ENCODE measurements at regions not wholly inside any gene's neighbourhood (a gene's known extent, or its start where the extent isn't known, plus 50 kb on each side); places are given as distances from the start of the nearest gene placed in this dataset.
"Not testable (repeated sequence)": the region's sequence is repeated elsewhere in the genome, so short reads cannot be mapped to it uniquely, and the experiment has no call there.

- in situ Hi-C loops (cut with MboI; ENCODE audit: low sequenced_read_pairs) (loop anchor here (5.0 kb wide), 1 partner anchor 689 kb away; no protein-coding TSS in a partner anchor), intact Hi-C loops (cut with micrococcal nuclease) (no loop called here), dilution Hi-C loops (cut with HindIII; ENCODE audit: low sequenced_read_pairs, unreplicated experiment) (no loop called here)
- TF ChIP-seq FOS (IDR thresholded peaks at IDR 0.05; ENCODE audit: low read depth, low read length) = no peak
- no peak for TF ChIP-seq BHLHE40 (IDR thresholded peaks at IDR 0.05; ENCODE audit: low read depth, low read length)
- no peak for TF ChIP-seq SMC3 (IDR thresholded peaks at IDR 0.05; ENCODE audit: low read depth, low read length)
- TF ChIP-seq RCOR1 (IDR thresholded peaks at IDR 0.05; ENCODE audit: insufficient replicate concordance, low read length) = no peak
- Histone ChIP-seq H2BK120ac (ENCODE audit: low read depth, low read length) (no peak overlapping the region), H3K36me3 (ENCODE audit: control insufficient read depth, insufficient read depth, low read length) (no peaks in the 10 kb centered on the region), H3K4ac (ENCODE audit: low read depth, low read length) (no peak overlapping the region), H2BK20ac (ENCODE audit: low read depth, low read length) (no peak overlapping the region), H4K8ac (ENCODE audit: low read depth in 2 of 2, low read length in 2 of 2) (no peak overlapping the region), H2AFZ (replicated peaks; ENCODE audit: low read length, poor library complexity) (no peak overlapping the region), H3K79me1 (ENCODE audit: low read depth in 1 of 2, low read length in 2 of 2) (no peaks in the 10 kb centered on the region), H4K20me1 (ENCODE audit: insufficient read depth, low read length) (no peaks in the 10 kb centered on the region), H3K9ac (ENCODE audit: low read depth, low read length) (no peak overlapping the region), H2AK5ac (ENCODE audit: low read depth, low read length) (no peak overlapping the region), H3K23ac (ENCODE audit: low read depth, low read length) (no peak overlapping the region), H3K27me3 (ENCODE audit: control insufficient read depth, insufficient read depth, low read length) (no peaks in the 10 kb centered on the region), H3K56ac (ENCODE audit: extremely low read depth, insufficient read depth, low read length) (no peak overlapping the region), H2BK15ac (ENCODE audit: low read depth, low read length) (no peak overlapping the region), H3K4me2 (ENCODE audit: low read depth, low read length) (no peak overlapping the region), H3K9me1 (ENCODE audit: insufficient read depth, low read length) (no peaks in the 10 kb centered on the region), H3K27ac (ENCODE audit: insufficient read depth, low read length) (no peak overlapping the region), H3K4me1 (ENCODE audit: control insufficient read depth, insufficient read depth, low read length) (no peaks in the 10 kb centered on the region), H3K4me3 (ENCODE audit: insufficient read depth, low read depth, low read length) (no peak overlapping the region), H3K18ac (ENCODE audit: low read depth, low read length) (no peak overlapping the region), H3K9me3 (ENCODE audit: control insufficient read depth, insufficient read depth, low read length) (no peaks in the 10 kb centered on the region), H4K5ac (ENCODE audit: low read depth, low read length) (no peak overlapping the region), H3K14ac (replicated peaks; ENCODE audit: low read depth, low read length) (no peak overlapping the region), H2BK5ac (ENCODE audit: low read depth, low read length, poor library complexity, severe bottlenecking) (no peak overlapping the region), H2AK9ac (replicated peaks; ENCODE audit: low read depth, low read length, poor library complexity) (no peak overlapping the region), H4K91ac (ENCODE audit: insufficient read depth, low read depth, low read length) (no peak overlapping the region)
- CTCF ChIA-PET = no interaction called here
- no TSS peak for BruUV-seq (replicated peaks)
- ATAC-seq (ENCODE audit: low read depth) (no peak), DNase-seq (no peak)
- no CpG with 5 or more reads among the region's 2 CpGs for WGBS, 2 experiments (ENCODE audit: extremely low coverage in 2 of 2, insufficient read length in 1 of 2)
- POLR2A ChIA-PET (ENCODE audit: unreplicated experiment) = no interaction called here
Measured at GRCh38 chr10:26628395-26628794, 69.1 kb upstream of the PDSS1 start.

GRCh38 chr10:26632171-26632570, 65.3 kb upstream of the PDSS1 start:
- H4K91ac ChIP-seq (ENCODE audit: insufficient read depth, low read depth, low read length); POLR2A ChIA-PET (ENCODE audit: unreplicated experiment); H3K4me3 ChIP-seq (ENCODE audit: insufficient read depth, low read depth, low read length); H3K23ac ChIP-seq (ENCODE audit: low read depth, low read length); H3K56ac ChIP-seq (ENCODE audit: extremely low read depth, insufficient read depth, low read length); intact Hi-C loops (cut with micrococcal nuclease); H3K4me2 ChIP-seq (ENCODE audit: low read depth, low read length); H2BK120ac ChIP-seq (ENCODE audit: low read depth, low read length); CTCF ChIA-PET; H3K4me1 ChIP-seq (ENCODE audit: control insufficient read depth, insufficient read depth, low read length); H3K27ac ChIP-seq (ENCODE audit: insufficient read depth, low read length); H2BK15ac ChIP-seq (ENCODE audit: low read depth, low read length); H4K20me1 ChIP-seq (ENCODE audit: insufficient read depth, low read length); DNase-seq; H3K14ac ChIP-seq (replicated peaks; ENCODE audit: low read depth, low read length); BruUV-seq (replicated peaks); H2AK5ac ChIP-seq (ENCODE audit: low read depth, low read length); H2AK9ac ChIP-seq (replicated peaks; ENCODE audit: low read depth, low read length, poor library complexity); H3K18ac ChIP-seq (ENCODE audit: low read depth, low read length); H4K5ac ChIP-seq (ENCODE audit: low read depth, low read length); H3K9ac ChIP-seq (ENCODE audit: low read depth, low read length); H2BK5ac ChIP-seq (ENCODE audit: low read depth, low read length, poor library complexity, severe bottlenecking); H3K79me1 ChIP-seq (ENCODE audit: low read depth in 1 of 2, low read length in 2 of 2); H3K4ac ChIP-seq (ENCODE audit: low read depth, low read length); H3K9me3 ChIP-seq (ENCODE audit: control insufficient read depth, insufficient read depth, low read length); in situ Hi-C loops (cut with MboI; ENCODE audit: low sequenced_read_pairs); H3K27me3 ChIP-seq (ENCODE audit: control insufficient read depth, insufficient read depth, low read length); H2AFZ ChIP-seq (replicated peaks; ENCODE audit: low read length, poor library complexity); H2BK20ac ChIP-seq (ENCODE audit: low read depth, low read length); H3K9me1 ChIP-seq (ENCODE audit: insufficient read depth, low read length); H3K36me3 ChIP-seq (ENCODE audit: control insufficient read depth, insufficient read depth, low read length); ATAC-seq (ENCODE audit: low read depth); H4K8ac ChIP-seq (ENCODE audit: low read depth in 2 of 2, low read length in 2 of 2); dilution Hi-C loops (cut with HindIII; ENCODE audit: low sequenced_read_pairs, unreplicated experiment): not testable (repeated sequence)
- no CpG with 5 or more reads among the region's 3 CpGs for WGBS, 2 experiments (ENCODE audit: extremely low coverage in 2 of 2, insufficient read length in 1 of 2)
